ENCODE measurements at regions not wholly inside any gene's neighbourhood (a gene's known extent, or its start where the extent isn't known, plus 50 kb on each side); places are given as distances from the start of the nearest gene placed in this dataset.

DNA sequence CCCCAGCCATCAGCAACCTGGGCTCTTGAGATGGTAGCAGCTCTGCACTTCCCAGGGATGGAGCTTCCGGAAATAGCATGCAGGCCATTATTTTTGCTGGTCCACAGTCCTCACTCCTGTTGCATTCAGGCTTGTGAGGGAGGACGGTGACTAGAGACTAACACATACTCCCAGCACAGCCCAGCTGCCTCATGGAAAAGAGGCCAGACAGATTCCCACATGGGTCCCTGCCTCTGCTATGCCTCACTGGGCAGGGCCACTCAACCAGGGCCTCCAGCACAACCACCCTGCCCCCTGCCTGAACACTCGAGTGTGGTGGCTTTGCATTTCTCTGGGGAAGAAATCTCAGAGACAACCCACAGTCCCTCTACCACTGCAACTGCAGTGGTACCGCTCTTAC, 1195.1 kb downstream of the PCDH18 start:
- TF ChIP-seq CTCF (IDR thresholded peaks at IDR 0.05) (no peak), POLR2AphosphoS5 (IDR thresholded peaks at IDR 0.05) (no peak), EP300 (IDR thresholded peaks at IDR 0.05) (no peak), POLR2A (IDR thresholded peaks at IDR 0.05) (no peak)

All from stomach (tissue), 4 donors.